ENCODE measurements at regions not wholly inside any gene's neighbourhood (a gene's known extent, or its start where the extent isn't known, plus 50 kb on each side); places are given as distances from the start of the nearest gene placed in this dataset.

DNA sequence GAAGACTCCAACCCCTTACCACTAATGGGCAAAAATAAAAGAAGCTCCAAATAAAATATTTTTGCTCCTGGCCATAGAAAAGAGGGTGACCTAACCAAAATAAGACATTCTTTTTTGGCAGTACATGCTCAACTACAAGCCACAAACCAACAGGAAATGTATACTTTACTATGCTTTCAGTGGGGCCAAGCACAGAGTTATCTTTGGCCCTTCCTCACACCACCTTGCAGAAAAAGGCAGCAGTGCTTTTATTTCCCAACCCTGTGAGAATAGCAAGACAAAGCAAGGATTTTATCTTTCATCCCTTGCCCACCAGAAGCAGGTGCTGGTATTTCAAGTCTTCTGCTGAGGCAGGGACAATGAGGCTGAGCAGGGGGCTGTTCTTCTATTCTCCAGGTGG is 1493.1 kb downstream of the CDH11 start:
- no peak overlapping the region for H3K4me3 ChIP-seq (ENCODE audit: low read depth, low read length)
- no peaks in the 10 kb centered on the region for H3K36me3 ChIP-seq (ENCODE audit: control insufficient read depth, insufficient read depth, low read length)
- H3K27me3 ChIP-seq (ENCODE audit: control insufficient read depth, insufficient read depth, low read length) = no peaks in the 10 kb centered on the region
- TF ChIP-seq, protein P1, sequence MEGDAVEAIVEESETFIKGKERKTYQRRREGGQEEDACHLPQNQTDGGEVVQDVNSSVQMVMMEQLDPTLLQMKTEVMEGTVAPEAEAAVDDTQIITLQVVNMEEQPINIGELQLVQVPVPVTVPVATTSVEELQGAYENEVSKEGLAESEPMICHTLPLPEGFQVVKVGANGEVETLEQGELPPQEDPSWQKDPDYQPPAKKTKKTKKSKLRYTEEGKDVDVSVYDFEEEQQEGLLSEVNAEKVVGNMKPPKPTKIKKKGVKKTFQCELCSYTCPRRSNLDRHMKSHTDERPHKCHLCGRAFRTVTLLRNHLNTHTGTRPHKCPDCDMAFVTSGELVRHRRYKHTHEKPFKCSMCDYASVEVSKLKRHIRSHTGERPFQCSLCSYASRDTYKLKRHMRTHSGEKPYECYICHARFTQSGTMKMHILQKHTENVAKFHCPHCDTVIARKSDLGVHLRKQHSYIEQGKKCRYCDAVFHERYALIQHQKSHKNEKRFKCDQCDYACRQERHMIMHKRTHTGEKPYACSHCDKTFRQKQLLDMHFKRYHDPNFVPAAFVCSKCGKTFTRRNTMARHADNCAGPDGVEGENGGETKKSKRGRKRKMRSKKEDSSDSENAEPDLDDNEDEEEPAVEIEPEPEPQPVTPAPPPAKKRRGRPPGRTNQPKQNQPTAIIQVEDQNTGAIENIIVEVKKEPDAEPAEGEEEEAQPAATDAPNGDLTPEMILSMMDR (IDR thresholded peaks at IDR 0.05; ENCODE audit: insufficient read depth, low read length, severe bottlenecking) = no peak
- FAIRE-seq (no peak), DNase-seq (ENCODE audit: low read depth) (no peak)

DNA sequence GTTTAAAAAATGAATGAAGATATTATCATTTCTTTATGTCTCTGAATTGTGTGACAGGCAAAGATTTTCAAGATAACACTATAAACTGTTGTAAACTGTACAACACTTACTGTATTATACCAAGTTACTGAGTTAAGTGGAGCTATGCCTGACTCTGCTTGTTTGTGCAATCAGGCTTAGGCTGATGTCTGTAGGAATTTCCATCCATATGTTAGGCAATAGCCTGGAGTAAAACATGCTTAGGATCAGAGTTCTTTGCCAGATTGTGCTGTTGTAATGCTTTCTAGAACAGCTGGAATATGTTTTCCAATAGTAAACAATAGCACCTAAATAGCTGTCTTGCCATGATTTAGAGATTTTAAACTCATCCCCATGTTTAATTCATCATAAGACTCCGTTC is 1496.7 kb downstream of the CDH11 start:
- FAIRE-seq = no peak
- no peaks in the 10 kb centered on the region for H3K36me3 ChIP-seq (ENCODE audit: control insufficient read depth, insufficient read depth, low read length)
- no peak overlapping the region for H3K4me3 ChIP-seq (ENCODE audit: low read depth, low read length)
- no peaks in the 10 kb centered on the region for H3K27me3 ChIP-seq (ENCODE audit: control insufficient read depth, insufficient read depth, low read length)
- no peak for DNase-seq (ENCODE audit: low read depth)
- TF ChIP-seq, protein P1 (IDR thresholded peaks at IDR 0.05; ENCODE audit: insufficient read depth, low read length, severe bottlenecking) = no peak

DNA sequence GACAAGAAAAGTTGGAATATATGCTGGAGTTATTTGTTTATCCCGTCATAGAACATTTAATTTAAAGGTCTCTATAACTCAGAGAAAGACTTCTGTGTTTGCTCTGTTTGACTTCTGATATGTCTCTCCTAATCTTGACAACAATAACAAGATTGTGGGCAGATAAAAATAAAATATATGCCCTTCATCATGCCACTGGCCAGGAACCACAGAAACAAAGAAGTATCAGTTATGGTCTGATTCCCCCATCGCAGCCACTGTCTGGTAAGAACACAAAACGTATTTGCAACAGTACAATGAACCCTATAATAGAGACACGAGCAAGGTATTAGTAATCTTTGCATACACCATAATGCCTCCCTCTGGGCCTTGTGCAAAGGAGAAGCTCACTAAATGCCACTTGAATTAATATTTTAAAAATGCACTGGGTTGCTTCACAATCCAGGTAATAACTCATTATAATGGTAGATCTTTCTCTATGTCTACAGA is 1498.3 kb downstream of the CDH11 start:
- FAIRE-seq (no peak), DNase-seq (ENCODE audit: low read depth) (no peak)
- TF ChIP-seq, protein P1 (IDR thresholded peaks at IDR 0.05; ENCODE audit: insufficient read depth, low read length, severe bottlenecking) = no peak
- no peaks in the 10 kb centered on the region for H3K27me3 ChIP-seq (ENCODE audit: control insufficient read depth, insufficient read depth, low read length)
- H3K36me3 ChIP-seq (ENCODE audit: control insufficient read depth, insufficient read depth, low read length) = no peaks in the 10 kb centered on the region
- H3K4me3 ChIP-seq (ENCODE audit: low read depth, low read length) = no peak overlapping the region

DNA sequence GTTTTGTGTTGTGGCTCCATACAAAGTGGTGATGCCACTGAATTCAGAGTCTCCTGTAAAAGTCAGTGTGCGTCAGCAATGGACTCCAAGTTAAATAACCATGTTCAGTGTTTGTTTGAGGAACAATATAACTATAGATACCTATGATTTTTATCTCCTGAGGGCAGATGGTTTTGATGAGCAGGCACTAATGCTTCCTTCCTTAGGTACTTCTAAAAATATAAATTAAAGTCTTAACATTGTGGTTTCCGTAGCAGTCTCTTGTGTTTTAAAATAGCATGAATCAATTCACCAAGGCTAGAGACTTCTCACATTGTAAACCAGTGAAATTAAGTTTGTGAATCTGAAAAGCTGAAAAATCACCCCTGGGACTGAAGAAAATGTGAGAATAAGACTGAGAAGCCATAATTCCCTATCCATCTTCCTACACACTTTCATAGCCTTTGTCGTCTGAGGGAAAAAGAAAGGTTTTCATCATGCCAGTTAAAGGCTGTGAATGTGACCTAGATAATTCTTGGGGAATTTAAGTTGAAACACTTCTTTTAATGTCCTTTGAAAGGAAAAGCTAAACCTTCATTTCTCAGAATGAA is 1502.9 kb downstream of the CDH11 start:
- FAIRE-seq (no peak), DNase-seq (ENCODE audit: low read depth) (no peak)
- Histone ChIP-seq H3K36me3 (ENCODE audit: control insufficient read depth, insufficient read depth, low read length) (no peaks in the 10 kb centered on the region), H3K4me3 (ENCODE audit: low read depth, low read length) (no peak overlapping the region), H3K27me3 (ENCODE audit: control insufficient read depth, insufficient read depth, low read length) (no peaks in the 10 kb centered on the region)
- TF ChIP-seq, protein P1 (IDR thresholded peaks at IDR 0.05; ENCODE audit: insufficient read depth, low read length, severe bottlenecking) = no peak

DNA sequence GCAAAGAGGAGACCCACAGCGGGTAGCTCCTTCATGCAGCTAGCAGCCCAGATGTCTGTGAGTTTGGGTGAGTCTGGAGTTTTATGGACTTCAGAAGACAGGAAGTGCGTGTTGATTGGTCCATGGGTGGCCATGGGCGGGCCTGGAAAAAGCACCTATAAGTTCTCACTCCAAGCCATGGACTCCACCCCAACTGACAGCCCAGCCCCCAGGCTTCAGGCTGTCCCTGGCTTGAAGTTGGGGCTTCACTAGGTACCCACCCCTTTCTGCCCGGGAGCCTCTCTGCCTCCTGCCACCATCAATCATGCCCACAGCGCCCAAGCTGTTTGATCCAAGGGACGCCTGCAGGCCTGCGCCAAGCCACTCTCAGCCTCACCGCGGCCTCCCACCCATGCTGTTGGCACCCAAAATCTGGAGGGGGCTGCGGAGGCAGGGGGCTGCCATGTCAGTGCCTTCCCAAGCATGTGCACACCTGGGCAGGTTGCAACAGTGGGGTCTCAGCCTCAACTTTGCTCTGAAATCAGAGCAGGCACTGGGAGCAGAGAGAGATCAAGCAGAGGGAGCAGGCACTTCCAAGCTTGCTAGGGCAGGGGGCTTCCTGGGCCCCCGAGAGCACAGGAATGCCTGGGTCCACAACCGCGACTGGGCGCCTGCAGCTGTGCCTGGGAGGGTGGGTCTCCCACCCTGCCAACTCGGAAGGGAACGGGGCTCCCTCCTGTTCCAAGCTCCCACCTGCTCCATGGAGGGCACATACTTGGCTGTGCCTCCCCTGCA is 1503.7 kb downstream of the CDH11 start:
- DNase-seq (ENCODE audit: low read depth) (peak; percentile 17), FAIRE-seq (no peak)
- H3K27me3 ChIP-seq (ENCODE audit: control insufficient read depth, insufficient read depth, low read length) = no peaks in the 10 kb centered on the region
- TF ChIP-seq, protein P1 (IDR thresholded peaks at IDR 0.05; ENCODE audit: insufficient read depth, low read length, severe bottlenecking) = no peak
- peak overlapping the region; percentile 43 for H3K4me3 ChIP-seq (ENCODE audit: low read depth, low read length)
- no peaks in the 10 kb centered on the region for H3K36me3 ChIP-seq (ENCODE audit: control insufficient read depth, insufficient read depth, low read length)

All from bronchial epithelial cell (primary cell).